ENCODE measurements at regions not wholly inside any gene's neighbourhood (a gene's known extent, or its start where the extent isn't known, plus 50 kb on each side); places are given as distances from the start of the nearest gene placed in this dataset.
A peak's percentile ranks its signal among the peaks of the same experiment; 100 is the strongest.

DNA sequence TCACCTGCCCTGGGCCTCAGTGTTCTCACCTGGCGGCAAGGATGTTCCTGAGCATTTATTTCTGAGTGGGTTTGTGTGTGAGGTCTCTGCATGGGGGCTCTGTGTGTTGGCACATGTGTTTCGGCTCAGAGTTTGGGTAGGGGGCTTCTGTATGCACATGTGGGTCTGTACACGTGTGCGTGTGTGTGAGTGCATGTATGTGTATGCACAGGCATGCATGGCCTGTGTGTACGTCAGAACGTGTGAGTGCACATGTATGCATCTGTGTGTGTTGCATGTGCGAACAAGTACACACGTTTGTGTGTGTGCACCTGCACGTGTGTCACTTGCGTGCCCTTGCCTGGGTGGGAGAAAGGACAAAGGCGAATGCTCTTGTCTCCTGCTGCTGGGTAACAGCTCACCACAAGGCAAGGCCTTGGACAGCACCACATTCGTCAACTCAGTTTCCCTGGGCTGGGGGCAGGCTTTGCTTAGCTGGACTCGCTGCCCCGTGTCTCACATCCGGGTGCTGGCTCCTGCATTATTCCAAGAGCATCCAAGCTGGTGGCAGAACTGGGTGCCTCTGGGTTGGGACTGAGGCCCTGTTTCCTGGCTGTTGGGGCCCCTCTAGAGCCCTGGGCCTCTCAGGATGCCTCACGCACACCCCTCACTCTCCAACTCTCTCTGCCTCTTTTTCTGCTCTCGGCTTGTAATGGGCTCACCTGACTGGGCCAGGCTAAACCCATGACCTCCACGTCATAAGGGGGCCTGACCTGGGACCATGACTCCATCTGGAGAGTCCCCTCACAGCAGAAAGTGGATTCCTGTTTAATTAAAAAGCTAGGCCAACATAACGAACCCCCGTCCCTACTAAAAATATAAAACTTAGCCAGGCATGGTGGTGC, 153.6 kb upstream of the C14orf180 start:
- peak; percentile 47 for DNase-seq (ENCODE audit: low spot score)

DNA sequence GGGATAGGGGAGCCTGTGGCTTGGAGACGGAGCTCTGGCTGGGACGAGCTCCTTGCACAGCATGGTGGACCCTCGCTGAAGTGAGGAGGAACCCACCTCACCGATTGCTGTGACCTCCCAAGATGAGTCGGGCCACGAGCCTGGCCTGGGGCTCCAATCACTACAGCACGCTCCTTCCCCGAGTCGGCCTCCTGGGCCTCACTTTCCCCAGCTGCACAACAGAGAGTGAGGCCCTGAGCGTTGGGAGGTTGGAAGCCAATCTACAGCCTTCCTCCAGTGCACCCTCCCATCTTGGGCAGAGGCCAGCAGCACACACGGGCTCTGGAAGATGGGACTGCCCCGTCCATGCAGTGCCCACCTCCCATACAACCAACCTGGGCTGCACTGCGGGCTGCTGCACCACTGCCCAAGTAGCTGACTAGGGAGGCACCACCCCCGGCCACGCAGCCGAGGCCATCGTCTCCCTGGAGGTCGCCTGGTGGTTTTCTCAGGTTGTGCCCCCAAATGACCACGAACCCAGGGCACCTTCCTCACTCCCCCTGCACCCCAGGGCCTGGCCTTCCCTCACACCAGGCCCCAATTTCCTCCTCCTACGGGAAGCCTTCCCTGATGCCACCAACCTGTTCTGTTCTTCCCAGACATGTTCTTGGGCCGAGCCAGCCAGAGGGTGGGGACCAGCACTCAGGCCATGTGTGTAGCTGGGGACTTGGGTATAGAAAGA, 152.3 kb upstream of the C14orf180 start:
- DNase-seq (ENCODE audit: low spot score) = no peak

DNA sequence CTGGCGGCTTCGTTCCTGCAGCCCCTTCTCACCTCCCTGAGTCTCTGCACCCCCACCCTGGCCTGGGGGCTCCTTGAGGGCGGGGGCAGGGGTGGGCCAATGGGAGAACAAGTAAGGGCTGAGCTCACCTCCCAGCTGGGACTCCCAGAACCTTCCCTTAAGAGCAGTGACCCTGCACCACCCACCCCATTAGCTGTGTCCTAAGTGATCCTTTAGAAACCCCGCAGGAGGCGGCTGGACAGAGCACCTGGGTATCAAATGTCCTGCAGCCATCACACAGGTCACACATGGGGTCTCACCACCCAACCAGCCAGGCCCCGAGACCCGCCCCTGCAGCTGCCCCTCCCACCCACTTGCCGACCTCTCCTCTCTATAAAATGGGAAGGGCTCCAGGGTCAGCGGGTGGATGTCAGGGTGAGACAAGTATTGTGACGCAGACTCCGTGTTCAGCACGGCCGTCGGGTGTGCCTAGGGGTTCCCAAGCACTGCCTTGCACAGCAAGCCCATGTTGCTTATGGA, 151.2 kb upstream of the C14orf180 start:
- no peak for DNase-seq (ENCODE audit: low spot score)

DNA sequence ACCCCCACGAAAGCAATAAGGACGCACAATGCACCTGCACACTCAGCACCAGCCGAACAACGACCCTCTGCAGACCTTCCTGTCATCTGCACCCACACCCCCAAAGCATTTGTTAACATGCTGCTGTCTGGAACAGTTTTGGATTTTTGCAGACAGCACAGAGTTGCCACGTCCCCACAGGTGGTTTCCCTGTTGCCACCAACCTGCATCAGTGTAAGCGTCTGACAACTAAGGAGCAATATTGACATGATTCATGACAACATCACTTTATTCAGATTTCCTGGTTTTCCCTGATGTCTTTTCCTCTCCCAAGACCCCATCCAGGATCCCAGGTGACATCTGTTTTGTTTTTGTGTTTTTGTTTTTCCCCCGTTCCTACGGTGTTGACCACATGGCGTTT, 150.7 kb upstream of the C14orf180 start:
- no peak for DNase-seq (ENCODE audit: low spot score)

DNA sequence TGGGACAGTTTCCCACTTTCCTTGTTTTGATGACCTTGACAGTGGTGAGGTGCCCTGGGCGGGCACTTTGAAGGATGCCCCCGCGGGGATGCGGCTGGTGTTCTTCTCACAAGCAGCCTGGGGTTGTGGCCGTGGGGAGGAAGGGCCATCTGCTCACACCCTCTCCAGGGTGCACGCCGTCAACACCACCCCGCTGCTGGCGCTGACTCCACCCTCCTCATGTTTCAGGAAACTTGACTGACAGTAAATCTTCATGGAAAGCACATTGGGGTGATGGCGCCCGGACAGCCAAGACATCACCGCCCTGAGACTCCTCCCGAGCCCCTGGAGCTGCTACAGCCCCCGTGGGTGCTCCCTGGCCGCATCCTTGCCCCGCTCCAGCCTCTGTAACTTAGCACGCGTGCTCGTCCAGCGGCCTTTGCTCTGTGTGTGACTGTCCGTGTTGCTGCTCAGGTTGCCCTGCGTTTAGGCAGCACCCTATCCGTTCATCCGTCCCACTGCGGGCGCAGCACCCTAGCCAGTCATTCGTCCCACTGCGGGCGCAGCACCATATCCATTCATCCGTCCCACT, 150.2 kb upstream of the C14orf180 start:
- DNase-seq (ENCODE audit: low spot score) = no peak

DNA sequence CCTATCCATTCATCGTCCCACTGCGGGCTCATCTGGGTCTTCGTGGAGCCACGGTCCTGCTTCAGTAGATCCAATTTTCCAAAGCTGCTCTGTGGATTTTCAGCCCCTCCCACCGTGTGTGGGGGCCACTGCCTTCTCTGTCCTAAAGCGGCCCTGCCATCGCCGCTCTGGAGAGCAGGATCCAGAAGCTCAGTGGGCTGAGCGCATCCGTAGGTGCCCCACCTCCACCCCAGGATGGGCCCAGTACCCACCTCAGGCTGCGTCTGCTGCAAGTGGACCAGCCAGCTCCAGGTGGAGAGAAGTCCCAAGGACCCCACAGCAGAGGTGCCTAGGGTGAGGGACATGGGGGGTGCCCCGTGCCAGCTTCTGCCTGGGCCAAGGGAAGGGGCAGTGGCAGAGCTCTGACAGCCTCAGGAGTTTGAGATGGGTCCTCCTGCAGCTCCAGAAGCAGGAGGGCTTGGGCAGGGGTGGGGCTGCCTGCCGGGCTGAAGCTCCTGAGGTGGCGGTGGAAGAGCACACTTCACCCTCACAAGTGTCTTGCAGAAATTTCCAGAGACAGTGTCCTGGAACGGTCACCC, 148.1 kb upstream of the C14orf180 start:
- DNase-seq (ENCODE audit: low spot score) = no peak

DNA sequence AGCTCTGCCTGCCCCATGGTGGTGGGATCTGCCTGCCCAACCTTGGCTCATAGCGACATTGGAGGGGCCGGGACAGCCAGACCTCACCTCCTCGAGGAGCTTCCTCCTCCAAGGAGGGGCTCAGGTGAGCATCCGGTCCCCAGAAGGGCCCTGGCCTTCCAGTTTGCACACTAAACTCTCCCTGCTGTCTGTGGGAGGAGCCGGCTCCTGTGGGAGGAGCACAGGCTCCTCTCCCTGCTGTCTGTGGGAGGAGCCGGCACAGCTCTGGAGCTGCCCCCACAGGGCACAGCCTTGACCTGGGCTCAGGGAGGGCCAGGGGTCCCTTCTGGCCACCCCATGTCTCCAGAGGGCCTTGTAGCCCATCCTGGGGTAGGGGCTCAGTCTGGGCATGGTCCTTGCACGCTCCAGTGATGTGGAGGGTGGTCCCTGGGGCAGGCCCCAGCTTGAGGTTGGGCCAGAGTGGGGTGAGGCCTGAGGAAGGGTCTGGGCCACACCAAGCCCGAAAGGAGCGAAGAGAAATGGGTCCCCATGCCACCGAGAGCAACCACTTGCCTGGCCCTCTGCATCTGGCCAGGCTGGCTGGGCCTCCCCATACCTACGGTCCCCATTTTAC, 147.5 kb upstream of the C14orf180 start:
- no peak for DNase-seq (ENCODE audit: low spot score)

DNA sequence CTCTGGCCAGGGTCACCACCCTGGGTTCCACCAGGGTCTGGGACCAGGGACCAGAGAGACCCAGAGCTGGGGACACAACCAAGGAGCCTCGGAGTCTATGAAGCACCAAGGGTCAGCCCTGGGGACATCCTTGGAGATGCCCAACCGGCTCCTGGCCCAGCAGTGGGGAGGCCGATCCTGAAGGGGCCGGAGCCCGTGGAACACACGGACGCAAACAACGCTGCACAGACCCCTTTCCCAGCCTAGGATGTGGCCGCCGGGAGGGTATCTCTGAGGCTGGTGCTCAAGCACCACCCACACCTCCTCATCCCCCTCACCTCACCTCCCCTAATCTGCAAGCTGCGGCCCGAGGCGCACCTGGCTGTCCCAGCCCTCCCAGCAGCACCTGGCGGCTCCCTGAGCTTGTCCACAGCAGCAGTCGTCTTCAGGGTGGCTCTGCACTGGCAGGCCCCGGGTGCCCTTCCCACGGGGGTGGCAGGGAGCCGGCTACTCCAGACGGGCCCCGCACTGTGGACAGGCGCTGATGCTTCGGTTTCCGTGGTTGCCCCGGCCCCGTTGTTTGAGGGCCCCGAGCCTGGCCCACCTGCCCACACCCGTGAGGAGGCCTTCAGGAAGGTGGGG, 146.8 kb upstream of the C14orf180 start:
- no peak for DNase-seq (ENCODE audit: low spot score)

DNA sequence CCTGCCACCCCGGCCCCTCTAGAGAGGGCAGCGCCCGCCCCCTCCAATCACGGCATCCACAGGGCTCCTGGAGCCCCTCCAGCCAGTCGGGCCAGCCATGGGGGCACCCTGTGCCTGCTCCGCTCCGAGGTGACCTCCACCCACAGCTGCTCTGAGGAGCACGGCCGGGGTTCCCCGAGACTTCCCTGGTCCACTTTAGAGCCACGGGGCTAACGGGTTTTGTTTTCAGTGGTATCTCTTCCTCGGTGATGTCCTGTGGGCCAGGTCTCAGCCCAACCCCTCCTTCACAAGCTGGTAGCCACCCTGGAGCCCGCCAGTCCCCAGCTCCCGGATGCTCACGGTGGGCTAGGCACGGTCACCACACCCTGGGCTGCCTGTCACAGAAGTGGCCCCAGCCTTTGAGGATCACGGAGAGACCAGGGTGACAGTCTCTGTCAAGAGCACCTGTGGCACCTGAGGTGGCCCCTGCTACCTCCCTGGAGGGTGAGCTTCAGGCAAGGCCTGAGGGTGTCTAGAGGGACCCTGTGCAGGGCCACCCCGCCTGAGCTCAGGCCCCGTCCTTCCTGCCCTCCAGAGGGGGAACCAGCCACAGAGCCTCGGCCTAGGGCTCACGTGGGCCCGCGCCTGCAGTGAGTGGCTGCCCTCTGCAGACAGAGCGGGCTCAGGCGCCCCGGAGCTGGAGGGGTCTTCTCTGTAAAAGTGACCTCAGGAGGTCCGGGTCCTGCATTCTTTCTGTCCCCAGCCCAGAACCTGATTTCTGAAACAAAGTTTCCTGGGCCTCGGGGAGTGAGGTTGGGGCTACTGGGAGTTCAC, 146.0 kb upstream of the C14orf180 start:
- no peak for DNase-seq (ENCODE audit: low spot score)

DNA sequence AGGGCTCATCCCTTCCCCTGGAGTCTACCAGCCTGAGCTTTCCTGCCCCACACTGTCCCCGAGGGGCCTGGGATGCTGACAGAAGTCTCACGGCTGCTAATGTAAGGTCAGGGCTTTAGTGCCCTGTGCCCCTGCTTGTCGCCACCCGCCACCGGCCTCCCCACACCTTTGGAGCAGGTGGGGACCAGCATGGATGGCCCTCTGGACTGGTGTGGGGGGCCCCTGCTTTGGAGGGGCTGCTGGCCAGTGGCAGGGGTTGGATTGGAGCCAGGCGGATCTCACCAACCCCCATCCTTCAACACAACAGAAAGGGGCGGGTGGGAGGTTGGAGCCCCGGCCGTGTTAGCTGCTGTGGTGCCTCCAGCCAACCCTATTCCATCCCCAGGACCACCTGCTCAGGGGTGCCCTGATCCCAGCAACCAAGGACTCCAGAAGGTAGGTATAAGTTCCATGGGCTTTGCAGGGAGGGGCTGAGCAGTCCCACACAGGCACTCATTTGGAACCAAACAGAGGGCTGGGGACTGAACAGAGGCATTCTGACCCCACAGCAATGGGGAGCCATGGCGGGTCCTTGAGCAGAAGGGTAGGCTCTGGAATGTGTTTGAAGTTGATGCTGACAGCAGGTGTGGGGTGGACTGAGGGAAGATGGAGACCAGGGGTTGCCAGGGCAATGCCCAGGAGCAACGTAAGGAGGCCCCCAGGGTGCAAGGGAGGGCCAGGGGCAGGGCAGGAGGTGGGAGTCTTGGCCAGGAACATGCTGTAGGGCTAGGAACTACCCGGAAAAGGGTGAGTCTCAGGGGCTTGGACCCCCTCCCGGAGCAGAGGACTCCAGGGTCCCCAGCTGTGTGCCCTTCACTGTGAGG, 145.1 kb upstream of the C14orf180 start:
- no peak for DNase-seq (ENCODE audit: low spot score)

DNA sequence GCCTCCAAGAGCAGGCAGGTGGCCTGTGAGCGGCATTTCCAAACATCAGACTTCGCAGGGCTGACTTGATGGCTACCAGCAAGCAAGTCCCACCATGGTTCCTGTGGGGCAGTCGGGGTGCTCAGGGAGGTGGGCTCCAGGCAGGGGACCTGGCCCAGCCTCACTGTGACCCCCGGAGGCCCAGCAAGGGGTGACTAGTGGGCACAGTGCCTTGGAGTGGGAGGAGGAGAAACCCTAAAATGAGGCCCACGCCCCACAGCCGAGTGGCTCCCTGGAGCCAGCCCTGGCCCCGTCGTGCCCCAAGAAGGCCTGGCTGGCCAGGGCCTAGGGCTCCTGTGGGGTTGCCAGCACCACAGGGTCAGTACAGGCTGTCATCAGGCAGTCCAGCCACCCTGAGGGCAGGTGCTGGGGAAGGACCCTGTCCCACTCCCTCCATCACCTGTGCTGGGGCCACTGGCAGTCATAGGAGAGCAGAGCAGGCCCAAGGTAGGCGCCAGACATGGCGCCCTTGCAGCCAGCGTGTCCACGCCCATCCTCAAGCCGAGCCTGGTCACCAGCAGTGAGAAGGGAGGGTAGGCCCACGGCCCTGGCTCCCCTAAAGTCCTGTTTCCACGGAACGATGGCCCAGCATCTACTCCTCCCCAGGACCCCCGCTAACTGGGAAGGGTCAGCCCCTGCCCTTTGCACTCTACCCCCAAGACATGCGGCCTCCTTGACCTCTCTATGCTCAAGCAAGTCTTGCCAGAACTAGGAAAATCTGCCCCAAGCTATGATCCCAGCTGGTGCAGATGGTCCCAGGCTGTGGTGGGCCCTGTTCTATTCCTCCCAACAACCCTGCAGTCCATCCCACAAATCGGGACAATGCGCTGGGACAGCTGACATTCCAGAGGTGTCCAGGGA, 144.2 kb upstream of the C14orf180 start:
- DNase-seq (ENCODE audit: low spot score) = no peak

DNA sequence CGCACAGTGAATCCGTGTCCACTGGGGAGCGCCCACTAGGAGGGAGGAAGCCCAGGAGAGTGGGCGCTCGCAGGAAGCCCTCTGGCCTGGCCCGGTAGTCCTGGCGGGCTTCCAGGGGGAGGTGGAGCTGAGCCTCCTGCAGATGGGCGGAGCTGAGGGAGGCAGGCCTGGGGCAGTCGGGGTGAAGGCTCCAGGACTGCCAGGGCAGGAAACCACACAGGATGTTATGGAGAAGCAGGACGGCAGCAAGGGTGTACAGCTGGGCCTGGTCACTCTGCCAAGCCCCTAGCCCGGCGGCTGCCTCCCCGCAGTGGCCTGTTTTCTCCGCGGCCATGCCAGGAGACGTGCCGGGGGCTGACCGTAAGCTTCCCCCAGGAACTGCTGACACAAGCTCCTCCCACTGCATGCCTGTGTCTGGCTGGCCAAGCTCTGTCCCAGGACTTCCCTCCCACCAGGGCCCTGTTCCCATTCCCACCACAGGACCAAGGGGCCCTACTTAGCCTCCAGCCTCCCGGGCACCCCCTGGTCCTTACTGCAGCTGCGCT, 143.4 kb upstream of the C14orf180 start:
- no peak for DNase-seq (ENCODE audit: low spot score)

DNA sequence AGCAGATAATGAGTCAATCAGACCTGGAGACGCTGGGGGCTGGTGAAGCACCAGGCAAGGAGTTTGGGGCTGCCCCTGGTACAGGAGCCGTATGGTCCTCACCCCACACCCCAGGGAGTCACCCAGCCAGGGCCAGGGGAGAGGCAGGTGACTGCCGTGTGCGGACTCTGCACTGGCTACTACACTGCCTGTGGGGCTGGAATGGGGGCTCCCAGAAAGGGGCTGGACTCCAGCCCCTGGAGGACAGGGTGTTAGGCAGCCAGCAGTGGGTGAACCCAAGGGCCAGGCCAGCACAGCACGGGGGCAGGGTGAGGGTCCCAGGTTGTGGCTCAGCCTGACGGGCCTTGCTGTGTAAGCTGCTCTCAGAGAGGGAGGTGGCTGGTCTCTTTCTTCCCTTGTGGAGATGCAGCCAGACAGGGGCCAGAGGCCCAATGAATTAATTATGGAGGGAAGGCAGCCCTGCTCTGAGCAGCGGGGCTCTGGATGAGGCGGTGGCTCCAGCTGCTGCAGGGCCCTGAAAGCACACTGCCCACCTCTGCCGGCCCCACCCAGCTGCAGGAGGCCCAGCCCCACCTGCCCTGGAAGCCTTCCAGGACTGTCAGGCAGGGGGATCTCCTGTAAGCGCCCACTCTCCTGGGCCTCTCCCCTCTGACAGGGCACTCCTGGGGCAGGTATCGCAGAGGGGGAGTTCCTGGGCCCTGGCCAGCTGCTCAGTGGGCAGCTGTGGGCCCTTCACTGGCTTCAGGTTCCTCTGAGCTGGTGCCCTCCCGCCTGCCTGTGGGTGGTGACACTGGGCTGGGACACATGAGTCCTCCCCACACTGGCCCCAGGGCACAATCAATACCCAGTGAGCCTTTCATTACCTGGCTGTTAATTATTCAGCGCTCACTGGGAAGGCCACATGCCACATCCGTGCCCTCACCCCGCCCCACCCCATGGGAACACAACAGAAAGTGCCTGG, 142.5 kb upstream of the C14orf180 start:
- no peak for DNase-seq (ENCODE audit: low spot score)

DNA sequence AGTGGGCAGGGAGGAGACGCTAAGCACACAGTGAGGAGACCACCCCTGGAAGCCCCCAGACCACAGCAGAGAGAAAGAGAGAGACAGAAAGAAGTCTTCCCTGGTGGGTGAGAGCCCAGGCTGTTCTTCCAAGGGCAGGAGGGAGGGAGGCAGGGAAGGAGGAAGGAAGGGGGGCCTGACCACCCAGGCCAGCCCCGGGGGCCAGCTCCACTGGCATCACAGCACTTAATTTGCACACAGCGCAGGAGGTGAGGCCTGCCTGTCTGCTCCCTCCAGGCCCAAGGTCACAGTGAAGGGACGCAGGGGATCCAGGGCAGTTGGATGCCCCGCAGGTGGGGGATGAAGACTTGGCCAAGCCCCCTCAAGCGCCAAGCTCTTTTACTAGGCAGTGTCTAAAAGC, 141.9 kb upstream of the C14orf180 start:
- DNase-seq (ENCODE audit: low spot score) = no peak

DNA sequence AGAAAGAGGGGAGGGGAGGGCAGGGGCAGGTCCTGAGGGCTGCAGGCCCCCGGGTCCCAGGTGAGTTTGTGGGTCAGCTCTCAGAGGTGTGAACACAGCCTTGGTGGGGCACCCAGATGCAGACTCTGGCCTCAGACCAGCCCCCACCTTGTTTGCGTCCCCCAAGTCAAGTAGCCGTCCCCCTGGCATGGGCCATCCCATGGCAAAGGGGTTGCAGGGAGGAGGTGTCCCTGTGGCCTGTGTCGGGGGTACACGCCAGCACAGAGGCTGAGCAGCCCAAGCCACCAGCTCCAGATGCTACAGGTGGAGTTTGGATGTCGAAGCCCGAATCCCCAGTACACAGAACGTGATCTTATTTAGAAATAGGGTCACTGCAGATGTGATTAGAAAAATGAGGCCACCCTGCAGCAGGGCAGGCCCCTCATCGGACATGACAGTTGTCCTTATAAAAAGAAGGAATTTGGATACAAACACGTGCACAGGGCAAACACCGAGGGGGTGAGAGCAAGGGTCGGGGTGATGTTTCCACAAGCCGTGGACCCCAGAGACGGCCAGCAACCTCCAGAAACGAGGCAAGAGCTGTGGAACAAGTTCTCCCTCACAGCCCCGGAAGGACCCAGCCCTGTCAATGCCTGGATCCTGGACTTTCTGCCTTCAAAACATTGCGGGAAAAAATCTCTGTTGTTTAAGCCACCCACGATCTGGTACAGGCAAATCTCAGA, 141.2 kb upstream of the C14orf180 start:
- DNase-seq (ENCODE audit: low spot score) = no peak

DNA sequence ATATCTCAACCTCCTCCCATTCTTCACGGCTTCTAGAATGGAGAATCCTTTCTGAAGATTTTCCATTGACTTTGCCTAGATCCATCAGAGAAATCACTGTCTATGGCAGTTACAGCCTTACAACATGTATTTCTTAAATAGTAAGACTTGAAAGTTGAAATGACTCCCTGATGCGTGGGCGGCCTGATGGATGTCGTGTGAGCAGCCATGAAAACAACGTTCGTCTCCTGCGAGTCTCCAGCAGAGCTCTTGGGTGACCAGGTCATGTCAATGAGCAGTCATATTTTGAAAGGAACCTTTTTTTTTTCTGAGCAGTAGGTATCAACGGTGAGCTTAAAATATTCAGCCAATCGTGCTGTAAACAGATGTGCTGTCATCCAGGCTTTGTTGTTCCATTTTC, 139.9 kb upstream of the C14orf180 start:
- DNase-seq (ENCODE audit: low spot score) = no peak
